K562 (cell line): ENCODE measurements at regions not wholly inside any gene's neighbourhood (a gene's known extent, or its start where the extent isn't known, plus 50 kb on each side); places are given as distances from the start of the nearest gene placed in this dataset.

Experiments used
- BRCA1 ChIP-seq, 2 experiments: fragments of 450-650 bp in 1 of 2; sonication (generic) in 1 of 2; formaldehyde crosslinking in 1 of 2; IDR thresholded peaks; 2 replicates each; pipeline versions ENCODE4 v1.5.0 to v1.6.1; 2017 to 2020; ENCODE audit warnings: mild to moderate bottlenecking in 1 of 2, missing genetic modification reagents in 1 of 2
- MYC ChIP-seq, 2 experiments: fragments of 250-450 bp in 1 of 2; sonication (Bioruptor Pico) in 1 of 2; IDR thresholded peaks; 2 replicates each; pipeline versions ENCODE4 v1.5.1 to v1.6.1; 2012 to 2021; ENCODE audit warnings: low read depth in 2 of 2, borderline replicate concordance in 1 of 2, improper control_type of control experiment in 1 of 2, low read length in 1 of 2, mild to moderate bottlenecking in 1 of 2, moderate library complexity in 1 of 2
- ZBTB8A ChIP-seq: fragments of 450-650 bp; IDR thresholded peaks from 2 replicates; pipeline ENCODE4 v1.6.1; 2018; ENCODE audit warnings: mild to moderate bottlenecking, moderate library complexity; ENCODE audit not compliant: partially characterized antibody

- TF ChIP-seq ZBTB8A (no peak), MYC (IDR thresholded peaks at IDR 0.05; ENCODE audit: low read depth, low read length) (no peak), MYC (CRISPR knock-in tag; IDR thresholded peaks at IDR 0.05; ENCODE audit: borderline replicate concordance, low read depth) (no peak), BRCA1 (IDR thresholded peaks at IDR 0.05) (no peak), BRCA1 (CRISPR knock-in tag; IDR thresholded peaks at IDR 0.05) (no peak)
Measured at GRCh38 chr10:78358351-78358750, 324.7 kb downstream of the RPS24 start.
